Calu3 (cell line): ENCODE measurements at regions not wholly inside any gene's neighbourhood (a gene's known extent, or its start where the extent isn't known, plus 50 kb on each side); places are given as distances from the start of the nearest gene placed in this dataset.

ENCODE experiments used
- BruUV-seq: library from RNA; stranded (reverse); fragments of 400-500 nt; replicated peaks from 2 replicates; lab custom pipeline; 2021; lab: Mats Ljungman, UMichigan
- CTCF ChIA-PET: fragments of 300-600 bp; sonication (Branson Sonifier 250); formaldehyde crosslinking; loops from one replicate; lab custom pipeline; 2022; ENCODE audit warnings: antibody characterized with exemption; lab: Charles Lee
- DNase-seq: peaks from one replicate; pipeline ENCODE4 v3.0.0; 2022
- H3K27ac Mint-ChIP-seq: one replicate; pipeline ENCODE4 v1.8.0; 2022; ENCODE audit warnings: mixed read lengths; ENCODE audit not compliant: unreplicated experiment
- H3K27me3 Mint-ChIP-seq: one replicate; pipeline ENCODE4 v1.8.0; 2022; ENCODE audit warnings: mixed read lengths; ENCODE audit not compliant: unreplicated experiment
- H3K36me3 Mint-ChIP-seq: one replicate; pipeline ENCODE4 v1.8.0; 2022; ENCODE audit warnings: mild to moderate bottlenecking, moderate library complexity, mixed read lengths; ENCODE audit not compliant: insufficient read depth, unreplicated experiment
- H3K4me1 Mint-ChIP-seq: one replicate; pipeline ENCODE4 v1.8.0; 2022; ENCODE audit warnings: mild to moderate bottlenecking, low read depth, mixed read lengths; ENCODE audit not compliant: unreplicated experiment
- H3K4me3 Mint-ChIP-seq: one replicate; pipeline ENCODE4 v1.8.0; 2022; ENCODE audit warnings: mild to moderate bottlenecking, low read depth, moderate library complexity, mixed read lengths; ENCODE audit not compliant: unreplicated experiment
- H3K9me3 Mint-ChIP-seq: one replicate; pipeline ENCODE4 v1.8.0; 2022; ENCODE audit warnings: low read depth, mixed read lengths; ENCODE audit not compliant: unreplicated experiment
- intact Hi-C: fragments of 100-400 bp; cut with micrococcal nuclease; formaldehyde crosslinking; loops from one replicate; pipeline ENCODE4 v1.10.0; 2022; ENCODE audit not compliant: unreplicated experiment
- TF ChIP-seq, protein P1 (sequence below): fragments of 200-600 bp; IDR thresholded peaks from one replicate; pipeline ENCODE4 v1.8.0; 2022; ENCODE audit warnings: antibody characterized with exemption; ENCODE audit not compliant: unreplicated experiment

DNA sequence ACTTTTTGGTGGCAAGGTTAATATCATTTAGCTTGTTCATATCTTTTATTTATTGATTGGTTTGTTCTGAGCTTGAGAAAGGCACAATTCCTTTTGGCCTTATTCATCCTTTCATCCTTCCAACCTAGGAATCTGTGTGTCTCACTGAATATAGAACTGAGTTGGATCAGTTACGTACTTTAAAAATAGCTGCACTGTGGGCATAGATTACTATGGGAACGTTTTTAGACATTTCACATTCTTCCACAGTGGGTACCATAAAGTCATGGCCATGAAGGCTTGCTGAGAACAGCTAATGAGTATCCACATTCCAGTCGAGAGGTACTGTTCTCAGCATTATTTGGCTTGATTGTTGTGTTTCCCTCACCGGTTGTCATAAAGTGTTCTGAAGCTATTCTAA, 217.0 kb upstream of the DKK2 start:
- intact Hi-C loops: no loop called here
- H3K36me3 Mint-ChIP-seq: no peaks in the 10 kb centered on the region
- CTCF ChIA-PET: no interaction called here
- no TSS peak for BruUV-seq
- TF ChIP-seq, protein P1, sequence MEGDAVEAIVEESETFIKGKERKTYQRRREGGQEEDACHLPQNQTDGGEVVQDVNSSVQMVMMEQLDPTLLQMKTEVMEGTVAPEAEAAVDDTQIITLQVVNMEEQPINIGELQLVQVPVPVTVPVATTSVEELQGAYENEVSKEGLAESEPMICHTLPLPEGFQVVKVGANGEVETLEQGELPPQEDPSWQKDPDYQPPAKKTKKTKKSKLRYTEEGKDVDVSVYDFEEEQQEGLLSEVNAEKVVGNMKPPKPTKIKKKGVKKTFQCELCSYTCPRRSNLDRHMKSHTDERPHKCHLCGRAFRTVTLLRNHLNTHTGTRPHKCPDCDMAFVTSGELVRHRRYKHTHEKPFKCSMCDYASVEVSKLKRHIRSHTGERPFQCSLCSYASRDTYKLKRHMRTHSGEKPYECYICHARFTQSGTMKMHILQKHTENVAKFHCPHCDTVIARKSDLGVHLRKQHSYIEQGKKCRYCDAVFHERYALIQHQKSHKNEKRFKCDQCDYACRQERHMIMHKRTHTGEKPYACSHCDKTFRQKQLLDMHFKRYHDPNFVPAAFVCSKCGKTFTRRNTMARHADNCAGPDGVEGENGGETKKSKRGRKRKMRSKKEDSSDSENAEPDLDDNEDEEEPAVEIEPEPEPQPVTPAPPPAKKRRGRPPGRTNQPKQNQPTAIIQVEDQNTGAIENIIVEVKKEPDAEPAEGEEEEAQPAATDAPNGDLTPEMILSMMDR: no peak
- H3K9me3 Mint-ChIP-seq: no peaks in the 10 kb centered on the region
- DNase-seq: no peak
- H3K27ac Mint-ChIP-seq: no peak overlapping the region
- no peaks in the 10 kb centered on the region for H3K4me1 Mint-ChIP-seq
- H3K4me3 Mint-ChIP-seq: no peak overlapping the region
- H3K27me3 Mint-ChIP-seq: no peaks in the 10 kb centered on the region

DNA sequence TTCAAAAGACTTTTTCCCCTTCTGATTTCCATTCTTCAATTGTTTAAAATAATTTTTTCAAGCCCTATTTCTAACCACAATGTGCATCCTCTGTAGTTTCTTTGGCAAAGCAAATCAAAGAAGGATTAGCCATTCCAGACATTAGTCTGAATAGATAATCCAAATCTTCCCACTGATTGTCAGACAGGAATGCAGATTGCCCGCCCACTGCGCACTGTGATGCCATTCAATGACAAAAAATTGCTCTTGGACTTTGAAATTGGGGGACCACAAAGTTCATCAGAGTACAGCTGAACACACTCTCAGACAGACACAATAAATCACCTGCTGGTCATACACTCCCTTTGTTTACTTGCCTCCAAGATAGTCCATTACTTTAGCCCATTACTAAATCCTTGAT, 216.5 kb upstream of the DKK2 start:
- no peaks in the 10 kb centered on the region for H3K36me3 Mint-ChIP-seq
- H3K9me3 Mint-ChIP-seq: no peaks in the 10 kb centered on the region
- BruUV-seq: no TSS peak
- TF ChIP-seq, protein P1: no peak
- no peak overlapping the region for H3K27ac Mint-ChIP-seq
- no peak for DNase-seq
- CTCF ChIA-PET: no interaction called here
- H3K4me3 Mint-ChIP-seq: no peak overlapping the region
- H3K27me3 Mint-ChIP-seq: no peaks in the 10 kb centered on the region
- no peaks in the 10 kb centered on the region for H3K4me1 Mint-ChIP-seq
- intact Hi-C loops: no loop called here

DNA sequence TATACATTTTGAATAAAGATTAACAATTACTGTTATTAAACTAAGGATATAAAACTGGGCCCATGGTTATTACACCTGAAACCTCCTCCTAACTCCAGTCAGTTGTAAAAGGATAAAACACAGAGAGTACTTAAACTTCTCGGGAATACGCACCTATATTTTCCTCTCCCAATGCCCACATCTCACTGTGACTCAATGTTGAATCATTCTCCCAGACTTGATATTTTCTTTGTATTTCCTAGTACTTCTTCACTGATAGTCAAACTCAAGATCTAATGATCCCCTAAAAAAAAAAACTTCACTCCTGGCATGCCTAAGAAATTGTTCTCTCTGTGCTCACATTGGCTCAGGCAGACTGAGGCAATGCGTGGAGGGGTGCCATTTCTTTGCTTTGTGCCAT, 212.5 kb upstream of the DKK2 start:
- H3K4me3 Mint-ChIP-seq: no peak overlapping the region
- H3K27me3 Mint-ChIP-seq: no peaks in the 10 kb centered on the region
- no peaks in the 10 kb centered on the region for H3K9me3 Mint-ChIP-seq
- intact Hi-C loops: no loop called here
- no peak for DNase-seq
- no peaks in the 10 kb centered on the region for H3K36me3 Mint-ChIP-seq
- no peaks in the 10 kb centered on the region for H3K4me1 Mint-ChIP-seq
- no TSS peak for BruUV-seq
- no peak overlapping the region for H3K27ac Mint-ChIP-seq
- TF ChIP-seq, protein P1: no peak
- CTCF ChIA-PET: no interaction called here

DNA sequence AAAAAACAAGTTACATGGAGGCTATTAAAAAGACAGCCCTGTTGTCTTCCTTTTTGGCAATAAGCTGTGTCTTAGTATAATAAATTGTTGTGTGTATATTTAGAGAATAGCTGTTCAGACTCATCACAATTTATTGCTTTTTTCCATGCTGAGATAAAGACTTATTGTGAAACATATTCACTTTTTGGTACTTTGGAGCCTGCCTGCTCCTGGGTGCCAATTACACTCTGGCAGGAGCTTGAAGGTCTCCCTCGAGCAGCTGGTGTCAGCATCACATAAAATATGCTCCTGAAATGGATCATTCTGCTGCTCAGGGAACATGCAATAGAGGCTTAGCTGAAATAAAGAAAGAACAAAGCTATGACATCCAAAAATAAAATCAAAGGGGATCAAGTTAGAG, 211.6 kb upstream of the DKK2 start:
- H3K27ac Mint-ChIP-seq: no peak overlapping the region
- no peaks in the 10 kb centered on the region for H3K27me3 Mint-ChIP-seq
- no peak for DNase-seq
- no peaks in the 10 kb centered on the region for H3K9me3 Mint-ChIP-seq
- BruUV-seq: no TSS peak
- TF ChIP-seq, protein P1: no peak
- H3K4me1 Mint-ChIP-seq: no peaks in the 10 kb centered on the region
- intact Hi-C loops: no loop called here
- H3K4me3 Mint-ChIP-seq: no peak overlapping the region
- CTCF ChIA-PET: no interaction called here
- H3K36me3 Mint-ChIP-seq: no peaks in the 10 kb centered on the region
